BLaER1 (cell line): ENCODE measurements at regions not wholly inside any gene's neighbourhood (a gene's known extent, or its start where the extent isn't known, plus 50 kb on each side); places are given as distances from the start of the nearest gene placed in this dataset.
A peak's percentile ranks its signal among the peaks of the same experiment; 100 is the strongest.

ENCODE experiments used
- H3K27ac ChIP-seq: shearing (Covaris generic); formaldehyde crosslinking; 2 replicates; pipeline ENCODE4 v1.8.1; 2022
- H3K27me3 ChIP-seq: shearing (Covaris generic); formaldehyde crosslinking; 2 replicates; pipeline ENCODE4 v1.8.1; 2022
- H3K36me3 ChIP-seq: shearing (Covaris generic); formaldehyde crosslinking; 2 replicates; pipeline ENCODE4 v1.8.1; 2022
- H3K4me1 ChIP-seq: shearing (Covaris generic); formaldehyde crosslinking; 2 replicates; pipeline ENCODE4 v1.8.1; 2022
- H3K4me2 ChIP-seq: shearing (Covaris generic); formaldehyde crosslinking; 2 replicates; pipeline ENCODE4 v1.8.1; 2022
- H3K4me3 ChIP-seq: shearing (Covaris generic); formaldehyde crosslinking; 2 replicates; pipeline ENCODE4 v1.8.1; 2022
- H3K9ac ChIP-seq: shearing (Covaris generic); formaldehyde crosslinking; 2 replicates; pipeline ENCODE4 v1.8.1; 2022
- H3K9me3 ChIP-seq: shearing (Covaris generic); formaldehyde crosslinking; 2 replicates; pipeline ENCODE4 v1.8.1; 2022
- H4K20me1 ChIP-seq: shearing (Covaris generic); formaldehyde crosslinking; 2 replicates; pipeline ENCODE4 v1.8.1; 2022
- Cebpa-rat ChIP-seq: shearing (Covaris generic); IDR thresholded peaks from 2 replicates; pipeline ENCODE4 v1.8.1; 2022

DNA sequence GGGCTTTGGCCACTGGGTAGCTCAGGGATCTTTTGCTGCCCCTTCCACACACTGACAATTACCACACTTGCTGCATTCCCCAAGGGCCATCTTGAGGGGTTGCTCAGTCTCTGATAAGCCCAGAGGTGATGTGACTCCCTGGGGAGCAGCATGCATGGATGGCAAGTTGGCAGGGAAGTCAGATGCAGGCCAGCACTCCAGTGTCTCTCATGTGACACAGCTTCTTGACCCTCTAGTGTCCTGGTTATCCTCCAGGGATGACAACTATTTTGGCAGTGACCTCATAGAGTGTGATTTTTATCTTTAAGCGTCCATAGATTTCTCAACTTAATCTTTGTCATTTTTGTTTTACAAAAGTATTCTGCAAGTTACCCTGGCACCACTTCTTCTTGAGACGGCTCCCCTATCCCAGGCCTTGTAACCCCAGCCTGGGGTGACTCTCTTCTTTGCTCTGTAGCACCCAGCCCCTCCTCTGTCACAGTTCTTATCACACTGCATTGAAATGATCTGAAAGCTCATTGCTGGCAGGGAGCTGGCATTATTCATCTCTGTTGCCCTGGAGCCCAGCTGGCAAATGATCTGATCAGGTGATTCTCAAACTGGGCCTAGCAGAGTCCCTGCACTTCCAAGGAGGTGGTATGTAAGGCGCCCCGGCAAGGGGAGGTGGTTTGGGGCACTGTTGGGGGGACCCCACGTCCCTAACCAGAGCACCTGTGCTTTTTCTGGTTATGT is 72.6 kb downstream of the TENT5C start:
- TF ChIP-seq Cebpa-rat: no peak
- Histone ChIP-seq H3K27ac (no peak overlapping the region), H3K4me1 (peaks cover 16% of the 10 kb centered on the region), H3K9me3 (no peaks in the 10 kb centered on the region), H3K9ac (no peak overlapping the region), H4K20me1 (no peaks in the 10 kb centered on the region), H3K4me2 (peak overlapping the region; percentile 62), H3K27me3 (no peaks in the 10 kb centered on the region), H3K36me3 (no peaks in the 10 kb centered on the region), H3K4me3 (no peak overlapping the region)

DNA sequence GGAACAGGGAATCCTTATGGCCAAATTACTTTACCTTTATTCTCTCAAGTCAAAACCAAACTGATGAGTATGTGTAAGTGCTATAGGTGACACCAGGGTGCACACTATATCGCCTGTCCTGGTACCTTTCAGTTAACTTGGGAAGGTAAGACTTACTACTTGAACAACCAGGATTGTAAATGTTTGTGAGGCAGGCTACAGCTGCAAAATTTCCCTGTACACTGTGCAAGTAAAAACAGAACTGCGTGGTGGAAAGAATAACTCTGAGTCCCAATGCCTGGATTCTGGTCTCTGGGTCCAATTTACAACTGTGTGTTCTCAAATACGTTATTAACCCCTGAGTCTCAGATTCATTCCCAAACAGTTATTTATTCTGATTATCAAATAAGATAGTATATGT is 73.5 kb downstream of the TENT5C start:
- Histone ChIP-seq H3K9ac (no peak overlapping the region), H3K27ac (no peak overlapping the region), H3K9me3 (no peaks in the 10 kb centered on the region), H3K4me2 (no peak overlapping the region), H3K4me3 (no peak overlapping the region), H3K4me1 (peaks cover 22% of the 10 kb centered on the region), H3K27me3 (no peaks in the 10 kb centered on the region), H3K36me3 (no peaks in the 10 kb centered on the region), H4K20me1 (no peaks in the 10 kb centered on the region)
- no peak for TF ChIP-seq Cebpa-rat

DNA sequence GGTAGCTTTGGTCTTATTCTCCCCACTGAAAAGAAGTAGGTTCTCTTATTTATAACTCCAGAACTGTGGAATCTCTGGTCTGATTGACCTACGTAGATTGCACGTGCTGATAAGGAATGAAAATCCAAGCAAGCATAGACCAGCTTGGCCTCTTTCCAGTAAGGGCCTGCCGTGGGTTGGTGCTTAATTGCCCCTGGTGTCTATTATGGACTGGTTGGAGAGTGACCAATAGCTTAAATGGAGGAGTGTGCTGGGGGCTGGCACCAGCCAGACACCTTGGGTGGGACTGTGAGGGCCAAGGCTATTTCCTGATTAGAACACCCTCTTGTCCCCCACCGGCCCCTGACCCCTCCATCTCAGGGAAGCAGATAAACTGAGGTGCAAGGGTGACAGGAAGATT is 74.0 kb downstream of the TENT5C start:
- Histone ChIP-seq H3K27ac (no peak overlapping the region), H3K36me3 (no peaks in the 10 kb centered on the region), H4K20me1 (no peaks in the 10 kb centered on the region), H3K27me3 (no peaks in the 10 kb centered on the region), H3K4me1 (peaks cover 22% of the 10 kb centered on the region), H3K4me2 (no peak overlapping the region), H3K9me3 (no peaks in the 10 kb centered on the region), H3K4me3 (no peak overlapping the region), H3K9ac (no peak overlapping the region)
- TF ChIP-seq Cebpa-rat: no peak

- H3K4me3 ChIP-seq: no peak overlapping the region
- no peaks in the 10 kb centered on the region for H3K36me3 ChIP-seq
- no peaks in the 10 kb centered on the region for H3K27me3 ChIP-seq
- no peak for TF ChIP-seq Cebpa-rat
- no peak overlapping the region for H3K27ac ChIP-seq
- no peak overlapping the region for H3K4me2 ChIP-seq
- H3K9me3 ChIP-seq: no peaks in the 10 kb centered on the region
- peaks cover 22% of the 10 kb centered on the region for H3K4me1 ChIP-seq
- H3K9ac ChIP-seq: no peak overlapping the region
- no peaks in the 10 kb centered on the region for H4K20me1 ChIP-seq
Observed at GRCh38 chr1:117680316-117681002, 74.6 kb downstream of the TENT5C start.

- Histone ChIP-seq H3K4me2 (no peak overlapping the region), H3K36me3 (no peaks in the 10 kb centered on the region), H3K4me1 (peaks cover 22% of the 10 kb centered on the region), H3K27ac (no peak overlapping the region), H3K4me3 (no peak overlapping the region), H4K20me1 (no peaks in the 10 kb centered on the region), H3K9ac (no peak overlapping the region), H3K27me3 (no peaks in the 10 kb centered on the region), H3K9me3 (no peaks in the 10 kb centered on the region)
- no peak for TF ChIP-seq Cebpa-rat
Observed at GRCh38 chr1:117681093-117681900, 75.4 kb downstream of the TENT5C start.

- no peak overlapping the region for H3K4me2 ChIP-seq
- no peak overlapping the region for H3K4me3 ChIP-seq
- no peak overlapping the region for H3K27ac ChIP-seq
- no peaks in the 10 kb centered on the region for H4K20me1 ChIP-seq
- H3K9ac ChIP-seq: no peak overlapping the region
- peaks cover 22% of the 10 kb centered on the region for H3K4me1 ChIP-seq
- H3K36me3 ChIP-seq: no peaks in the 10 kb centered on the region
- no peaks in the 10 kb centered on the region for H3K9me3 ChIP-seq
- H3K27me3 ChIP-seq: no peaks in the 10 kb centered on the region
- TF ChIP-seq Cebpa-rat: no peak
Observed at GRCh38 chr1:117681901-117682250, 76.0 kb downstream of the TENT5C start.

DNA sequence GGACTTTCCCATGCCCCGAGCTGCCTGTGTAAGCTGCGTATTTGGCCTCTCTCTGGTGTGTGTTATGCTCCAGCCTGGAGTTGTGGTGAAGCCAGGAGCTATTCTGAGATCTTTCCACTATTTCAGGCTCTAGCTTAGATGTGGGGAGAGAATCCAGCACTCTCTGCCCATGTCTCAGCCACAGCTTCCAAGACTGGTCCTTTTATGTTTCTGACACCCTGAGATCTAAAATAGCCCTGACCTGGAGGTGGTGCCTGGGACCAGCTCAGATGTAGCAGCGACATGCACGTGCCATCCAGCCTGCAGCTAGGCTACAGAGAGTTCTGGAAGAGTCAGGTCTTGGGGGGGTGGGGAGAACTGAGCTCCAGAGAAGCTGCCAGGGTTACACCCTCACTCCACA is 76.5 kb downstream of the TENT5C start:
- Histone ChIP-seq H3K9me3 (no peaks in the 10 kb centered on the region), H3K27ac (no peak overlapping the region), H3K4me2 (no peak overlapping the region), H3K36me3 (no peaks in the 10 kb centered on the region), H3K27me3 (no peaks in the 10 kb centered on the region; the same call in 1 of the 2 replicates), H3K4me3 (no peak overlapping the region), H3K9ac (no peak overlapping the region), H3K4me1 (peaks cover 21% of the 10 kb centered on the region), H4K20me1 (no peaks in the 10 kb centered on the region)
- TF ChIP-seq Cebpa-rat: no peak

DNA sequence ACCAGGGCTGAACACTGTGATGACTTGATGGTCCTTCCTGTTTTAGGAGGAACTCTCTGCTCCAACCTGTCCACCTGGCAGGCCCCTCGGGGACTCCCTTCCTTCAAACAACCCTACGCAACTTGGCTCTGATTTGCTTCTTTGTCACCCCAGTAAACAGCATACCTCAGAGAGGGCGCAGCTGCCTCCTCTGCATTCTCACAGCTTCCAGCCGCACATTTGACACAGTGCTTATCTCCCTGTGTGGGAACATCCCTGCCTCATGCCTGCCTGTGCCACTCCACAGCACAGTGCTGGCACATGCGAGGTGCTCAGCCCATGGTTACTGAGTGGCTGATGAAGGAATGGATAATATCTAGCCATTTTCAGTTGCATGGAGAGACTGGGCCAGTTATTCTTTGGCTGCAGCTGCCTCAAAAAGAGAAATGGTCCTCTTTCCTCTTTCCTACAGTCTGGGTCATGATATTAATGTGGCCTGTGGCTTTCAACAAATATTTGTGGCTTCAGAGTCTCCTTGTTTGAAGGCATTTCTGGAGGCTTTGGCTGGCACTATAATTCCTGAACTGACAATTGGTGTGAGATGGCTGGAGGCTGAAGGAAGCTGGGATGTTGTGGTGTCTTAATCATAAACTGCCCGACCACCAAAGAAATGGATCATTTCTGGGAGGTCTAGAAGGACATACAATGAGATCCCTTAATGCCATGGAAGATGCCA is 77.9 kb downstream of the TENT5C start:
- Histone ChIP-seq H3K27ac (no peak overlapping the region), H3K9me3 (no peaks in the 10 kb centered on the region), H3K4me3 (no peak overlapping the region), H3K9ac (no peak overlapping the region), H3K36me3 (no peaks in the 10 kb centered on the region), H3K4me1 (peaks cover 8% of the 10 kb centered on the region), H3K27me3 (no peaks in the 10 kb centered on the region; the same call in 1 of the 2 replicates), H4K20me1 (no peaks in the 10 kb centered on the region), H3K4me2 (0 out of 2 replicates have a peak overlapping the region, but pooled peaks have one; percentile 5)
- no peak for TF ChIP-seq Cebpa-rat

GRCh38 chr1:117685936-117686806 is 80.3 kb downstream of the TENT5C start:
- no peaks in the 10 kb centered on the region for H4K20me1 ChIP-seq
- H3K27ac ChIP-seq: no peak overlapping the region
- TF ChIP-seq Cebpa-rat: no peak
- H3K27me3 ChIP-seq: no peaks in the 10 kb centered on the region; the same call in 1 of the 2 replicates
- H3K4me1 ChIP-seq: peaks cover 17% of the 10 kb centered on the region
- H3K9ac ChIP-seq: no peak overlapping the region
- no peak overlapping the region for H3K4me2 ChIP-seq
- no peaks in the 10 kb centered on the region for H3K9me3 ChIP-seq
- H3K36me3 ChIP-seq: no peaks in the 10 kb centered on the region
- H3K4me3 ChIP-seq: no peak overlapping the region
